ENCODE measurements at regions not wholly inside any gene's neighbourhood (a gene's known extent, or its start where the extent isn't known, plus 50 kb on each side); places are given as distances from the start of the nearest gene placed in this dataset.
"Not testable (repeated sequence)": the region's sequence is repeated elsewhere in the genome, so short reads cannot be mapped to it uniquely, and the experiment has no call there.

- no peak overlapping the region for H3K4me3 ChIP-seq (ENCODE audit: low read depth, low read length)
- TF ChIP-seq, protein P1, sequence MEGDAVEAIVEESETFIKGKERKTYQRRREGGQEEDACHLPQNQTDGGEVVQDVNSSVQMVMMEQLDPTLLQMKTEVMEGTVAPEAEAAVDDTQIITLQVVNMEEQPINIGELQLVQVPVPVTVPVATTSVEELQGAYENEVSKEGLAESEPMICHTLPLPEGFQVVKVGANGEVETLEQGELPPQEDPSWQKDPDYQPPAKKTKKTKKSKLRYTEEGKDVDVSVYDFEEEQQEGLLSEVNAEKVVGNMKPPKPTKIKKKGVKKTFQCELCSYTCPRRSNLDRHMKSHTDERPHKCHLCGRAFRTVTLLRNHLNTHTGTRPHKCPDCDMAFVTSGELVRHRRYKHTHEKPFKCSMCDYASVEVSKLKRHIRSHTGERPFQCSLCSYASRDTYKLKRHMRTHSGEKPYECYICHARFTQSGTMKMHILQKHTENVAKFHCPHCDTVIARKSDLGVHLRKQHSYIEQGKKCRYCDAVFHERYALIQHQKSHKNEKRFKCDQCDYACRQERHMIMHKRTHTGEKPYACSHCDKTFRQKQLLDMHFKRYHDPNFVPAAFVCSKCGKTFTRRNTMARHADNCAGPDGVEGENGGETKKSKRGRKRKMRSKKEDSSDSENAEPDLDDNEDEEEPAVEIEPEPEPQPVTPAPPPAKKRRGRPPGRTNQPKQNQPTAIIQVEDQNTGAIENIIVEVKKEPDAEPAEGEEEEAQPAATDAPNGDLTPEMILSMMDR (conservative IDR thresholded peaks at IDR 0.05; ENCODE audit: low read depth, low read length), result no peak
- DNase-seq (ENCODE audit: low read depth), result no peak
Observed at GRCh38 chr14:25396128-25396527, 346.2 kb upstream of the STXBP6 start.

GRCh38 chr14:25394791-25395391 lies 344.9 kb upstream of the STXBP6 start:
- DNase-seq (ENCODE audit: low read depth), result no peak
- TF ChIP-seq, protein P1 (conservative IDR thresholded peaks at IDR 0.05; ENCODE audit: low read depth, low read length), result no peak
- no peak overlapping the region for H3K4me3 ChIP-seq (ENCODE audit: low read depth, low read length)

DNA sequence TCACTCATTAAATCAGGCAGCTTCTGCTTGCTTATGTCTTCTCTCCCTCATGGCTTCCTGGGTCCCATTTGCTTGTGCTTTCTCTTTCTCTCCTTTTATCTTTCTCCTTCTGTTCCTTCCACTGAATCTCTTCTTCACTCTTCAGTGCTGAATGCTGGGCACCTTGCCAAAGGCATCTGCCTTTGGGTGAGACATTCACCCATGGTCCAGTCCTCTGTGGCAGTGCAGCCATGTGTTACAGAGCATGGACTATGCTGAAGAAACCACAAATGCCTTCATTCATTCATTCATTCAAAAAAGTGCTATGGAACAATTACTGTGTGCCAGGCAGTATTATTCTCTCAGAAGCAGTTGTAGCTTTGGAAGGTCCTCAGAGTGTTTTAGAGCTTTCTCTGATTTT lies 344.4 kb upstream of the STXBP6 start:
- no peak overlapping the region for H3K4me3 ChIP-seq (ENCODE audit: low read depth, low read length)
- TF ChIP-seq, protein P1 (conservative IDR thresholded peaks at IDR 0.05; ENCODE audit: low read depth, low read length), result no peak
- DNase-seq (ENCODE audit: low read depth), result no peak

DNA sequence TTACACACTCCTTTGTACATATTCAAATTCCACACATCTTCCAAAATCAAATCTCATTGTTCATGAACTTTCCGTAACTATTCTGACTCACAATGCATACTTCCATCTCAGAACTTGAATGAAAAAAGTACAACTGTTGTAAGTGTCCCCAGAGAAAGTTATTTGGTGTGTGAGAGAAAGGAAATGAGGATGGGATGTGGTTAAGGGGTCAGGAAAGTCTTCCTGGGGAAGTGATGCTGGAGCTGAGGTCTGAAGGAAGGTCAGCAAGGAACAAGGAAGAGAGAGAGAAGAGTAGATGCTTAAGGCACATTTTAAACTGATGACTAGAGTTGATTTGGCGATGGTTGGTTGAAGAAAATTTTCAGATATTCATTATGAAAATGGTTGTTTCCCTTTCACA lies 340.0 kb upstream of the STXBP6 start:
- no peak for DNase-seq (ENCODE audit: low read depth)
- TF ChIP-seq, protein P1 (conservative IDR thresholded peaks at IDR 0.05; ENCODE audit: low read depth, low read length), result no peak
- no peak overlapping the region for H3K4me3 ChIP-seq (ENCODE audit: low read depth, low read length)

DNA sequence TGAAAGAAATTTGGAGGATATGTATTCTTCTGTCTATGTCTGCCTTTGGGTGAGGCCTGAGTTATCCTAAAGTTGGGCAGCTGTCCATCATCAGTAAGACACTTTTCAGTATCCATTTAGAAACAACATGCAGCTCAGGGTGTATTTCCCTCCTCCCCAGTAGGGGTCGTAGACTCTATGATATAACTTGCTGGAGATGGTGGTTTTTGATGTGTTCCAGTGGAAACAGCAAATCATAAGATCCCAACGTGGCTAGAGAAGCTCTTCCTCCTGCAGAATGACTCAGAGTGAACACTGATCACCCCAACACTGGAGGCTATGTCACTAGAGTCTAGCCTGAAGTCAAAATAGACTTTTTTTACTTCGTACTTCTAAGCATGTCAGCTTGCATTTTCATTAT lies 331.6 kb upstream of the STXBP6 start:
- TF ChIP-seq, protein P1 (conservative IDR thresholded peaks at IDR 0.05; ENCODE audit: low read depth, low read length), result no peak
- DNase-seq (ENCODE audit: low read depth), result no peak
- H3K4me3 ChIP-seq (ENCODE audit: low read depth, low read length), result no peak overlapping the region

DNA sequence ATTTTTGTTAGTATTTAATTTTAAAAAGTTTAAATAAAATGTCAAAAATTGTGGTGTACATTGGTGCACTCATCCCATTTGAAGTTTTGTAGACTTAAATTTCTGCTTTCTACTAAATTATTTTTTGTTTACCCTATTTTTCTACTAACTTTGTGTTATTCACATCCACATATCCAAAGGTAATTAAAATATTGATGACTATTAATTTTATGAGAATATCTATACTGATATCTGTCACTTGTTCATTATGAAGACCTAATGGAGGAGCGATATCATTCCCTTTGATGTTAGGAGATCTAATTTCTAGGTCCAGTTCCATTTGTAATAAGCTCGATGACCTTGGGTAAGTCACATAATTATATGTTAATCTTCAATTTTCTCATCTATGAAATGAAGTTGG lies 325.7 kb upstream of the STXBP6 start:
- no peak overlapping the region for H3K4me3 ChIP-seq (ENCODE audit: low read depth, low read length)
- no peak for DNase-seq (ENCODE audit: low read depth)
- TF ChIP-seq, protein P1 (conservative IDR thresholded peaks at IDR 0.05; ENCODE audit: low read depth, low read length), result no peak

DNA sequence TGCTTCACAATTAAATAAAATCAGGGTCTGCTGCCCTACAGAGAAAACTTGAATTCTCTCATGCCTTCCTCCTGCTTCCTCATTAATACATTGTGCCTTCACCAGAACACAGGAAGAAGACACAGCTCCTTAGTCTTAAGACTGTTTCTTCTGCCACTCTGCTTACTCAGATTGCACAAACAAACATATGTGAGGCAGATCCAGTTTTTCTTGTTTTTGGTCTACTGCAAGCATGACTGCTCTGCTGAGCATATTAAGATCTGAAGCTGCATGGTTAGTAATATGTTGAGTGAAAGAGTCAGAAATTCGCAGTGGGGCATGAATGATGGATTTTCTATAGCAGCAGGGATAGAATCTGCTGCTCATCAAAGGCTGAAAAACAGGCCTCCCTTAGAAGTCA lies 321.1 kb upstream of the STXBP6 start:
- TF ChIP-seq, protein P1 (conservative IDR thresholded peaks at IDR 0.05; ENCODE audit: low read depth, low read length), result no peak
- DNase-seq (ENCODE audit: low read depth), result no peak
- no peak overlapping the region for H3K4me3 ChIP-seq (ENCODE audit: low read depth, low read length)

GRCh38 chr14:25370057-25370456 lies 320.1 kb upstream of the STXBP6 start:
- not testable (repeated sequence) for H3K4me3 ChIP-seq (ENCODE audit: low read depth, low read length); DNase-seq (ENCODE audit: low read depth)

All from choroid plexus epithelial cell (primary cell).